ENCODE measurements at regions not wholly inside any gene's neighbourhood (a gene's known extent, or its start where the extent isn't known, plus 50 kb on each side); places are given as distances from the start of the nearest gene placed in this dataset.

GRCh38 chr1:207964195-207964966 lies 53.5 kb upstream of the CD34 start (continued):
- no peak for TF ChIP-seq SMC3 (IDR thresholded peaks at IDR 0.05; ENCODE audit: low read depth, low read length)

- Histone ChIP-seq H3K4me2 (ENCODE audit: low read depth, low read length) (peak overlapping the region; percentile 70), H3K56ac (ENCODE audit: extremely low read depth, insufficient read depth, low read length) (no peak overlapping the region; the same call in 1 of the 2 replicates), H3K9me3 (ENCODE audit: control insufficient read depth, insufficient read depth, low read length) (no peaks in the 10 kb centered on the region), H2BK120ac (ENCODE audit: low read depth, low read length) (peak overlapping the region; percentile 77), H4K5ac (ENCODE audit: low read depth, low read length) (peak overlapping the region; percentile 88), H2AFZ (replicated peaks; ENCODE audit: low read length, poor library complexity) (peak overlapping the region; percentile 98), H2BK15ac (ENCODE audit: low read depth, low read length) (no peak overlapping the region), H4K8ac (ENCODE audit: low read depth in 2 of 2, low read length in 2 of 2) (peak overlapping the region; percentile 97 to 99), H3K36me3 (ENCODE audit: control insufficient read depth, insufficient read depth, low read length) (no peaks in the 10 kb centered on the region), H3K4me3 (ENCODE audit: insufficient read depth, low read depth, low read length) (peak overlapping the region; percentile 45), H2BK5ac (ENCODE audit: low read depth, low read length, poor library complexity, severe bottlenecking) (peak overlapping the region; percentile 64), H2AK5ac (ENCODE audit: low read depth, low read length) (0 out of 2 replicates have a peak overlapping the region, but pooled peaks have one; percentile 53), H3K79me1 (ENCODE audit: low read depth in 1 of 2, low read length in 2 of 2) (peaks cover 0 to 6% of the 10 kb centered on the region in 2 experiments; a peak in 1 of 4 replicates), H2AK9ac (replicated peaks; ENCODE audit: low read depth, low read length, poor library complexity) (peak overlapping the region; percentile 93), H4K91ac (ENCODE audit: insufficient read depth, low read depth, low read length) (peak overlapping the region; percentile 79), H3K14ac (replicated peaks; ENCODE audit: low read depth, low read length) (peak overlapping the region; percentile 95), H4K20me1 (ENCODE audit: insufficient read depth, low read length) (no peaks in the 10 kb centered on the region), H2BK20ac (ENCODE audit: low read depth, low read length) (no peak overlapping the region), H3K4ac (ENCODE audit: low read depth, low read length) (peak overlapping the region; percentile 96), H3K4me1 (ENCODE audit: control insufficient read depth, insufficient read depth, low read length) (peaks cover 3% of the 10 kb centered on the region), H3K27me3 (ENCODE audit: control insufficient read depth, insufficient read depth, low read length) (peaks cover 3% of the 10 kb centered on the region; the same call in 1 of the 2 replicates), H3K9ac (ENCODE audit: low read depth, low read length) (peak overlapping the region; percentile 74), H3K23ac (ENCODE audit: low read depth, low read length) (peak overlapping the region; percentile 84; the same call in 1 of the 2 replicates), H3K18ac (ENCODE audit: low read depth, low read length) (peak overlapping the region; percentile 30; the same call in 1 of the 2 replicates), H3K27ac (ENCODE audit: insufficient read depth, low read length) (peak overlapping the region; percentile 66), H3K9me1 (ENCODE audit: insufficient read depth, low read length) (peaks cover 4% of the 10 kb centered on the region; the same call in 1 of the 2 replicates)
- dilution Hi-C loops (cut with HindIII; ENCODE audit: low sequenced_read_pairs, unreplicated experiment) = no loop called here
- 0% methylated on average over 6 of the region's 59 CpGs; no CpG with 5 or more reads in 1 of the 2 experiments for WGBS, 2 experiments (ENCODE audit: extremely low coverage in 2 of 2, insufficient read length in 1 of 2)
- peak; percentile 91 for ATAC-seq (ENCODE audit: low read depth)
- TF ChIP-seq POLR2A (IDR thresholded peaks at IDR 0.05; ENCODE audit: low read depth, low read length) = peak; percentile 34
- TF ChIP-seq SMC3 (IDR thresholded peaks at IDR 0.05; ENCODE audit: low read depth, low read length) = peak; percentile 95
- TF ChIP-seq CTCF (conservative IDR thresholded peaks at IDR 0.05; ENCODE audit: low read depth, low read length) = peak; percentile 100
- no peak for TF ChIP-seq NFE2L2 (IDR thresholded peaks at IDR 0.05; ENCODE audit: low read depth, low read length)
- no peak for TF ChIP-seq MAZ (IDR thresholded peaks at IDR 0.05; ENCODE audit: borderline replicate concordance, low read depth, low read length)
- peak; percentile 98 for TF ChIP-seq RAD21 (IDR thresholded peaks at IDR 0.05; ENCODE audit: low read length)
- BruUV-seq (replicated peaks) = no TSS peak
- intact Hi-C loops (cut with micrococcal nuclease) = loop anchor here (1.0 kb wide), 2 partner anchors 78 to 135 kb away; no protein-coding TSS in a partner anchor
- CTCF ChIA-PET = interaction anchor here (0.6 to 5.4 kb wide), 13 partner anchors 11 to 273 kb away, joined by 3 to 69 read pairs (median 3); no protein-coding TSS in a partner anchor
- POLR2A ChIA-PET (ENCODE audit: unreplicated experiment) = interaction anchor here (0.6 to 1.9 kb wide), 2 partner anchors 78 to 95 kb away, joined by 4 to 10 read pairs; no protein-coding TSS in a partner anchor
- DNase-seq = peak; percentile 75
- in situ Hi-C loops (cut with MboI; ENCODE audit: low sequenced_read_pairs) = loop anchor here (10.0 kb wide), 1 partner anchor 139 kb away; no protein-coding TSS in a partner anchor
These were observed 52.7 kb upstream of the CD34 start for GRCh38 chr1:207963427-207964194.

All from IMR-90 (cell line).